Smooth muscle cell (in vitro differentiated cells): ENCODE measurements at regions not wholly inside any gene's neighbourhood (a gene's known extent, or its start where the extent isn't known, plus 50 kb on each side); places are given as distances from the start of the nearest gene placed in this dataset.

ENCODE experiments used
- DNase-seq: peaks from one replicate; lab custom pipeline; 2025; ENCODE audit not compliant: unreplicated experiment; lab: John Stamatoyannopoulos, UW
- H2AFZ ChIP-seq: fragments of 200-600 bp; sonication (generic); 2 replicates; pipeline ENCODE4 v1.6.0; 2016; ENCODE audit warnings: antibody characterized with exemption, low read depth, mild to moderate bottlenecking
- H3F3A ChIP-seq: fragments of 200-600 bp; sonication (generic); 2 replicates; pipeline ENCODE4 v1.6.0; 2017; ENCODE audit warnings: antibody characterized with exemption, low read depth
- H3K27ac ChIP-seq: fragments of 200-600 bp; sonication (generic); 2 replicates; pipeline ENCODE4 v1.5.1; 2016; ENCODE audit warnings: low read depth, mild to moderate bottlenecking
- H3K27me3 ChIP-seq: fragments of 200-600 bp; sonication (generic); 2 replicates; pipeline ENCODE4 v1.6.1; 2016; ENCODE audit warnings: low read depth, mild to moderate bottlenecking
- H3K36me3 ChIP-seq: fragments of 200-600 bp; sonication (generic); 2 replicates; pipeline ENCODE4 v1.5.1; 2016; ENCODE audit warnings: low read depth
- H3K4me1 ChIP-seq: fragments of 200-600 bp; sonication (generic); 2 replicates; pipeline ENCODE4 v1.5.1; 2016; ENCODE audit warnings: low read depth
- H3K4me2 ChIP-seq: fragments of 200-600 bp; sonication (generic); 2 replicates; pipeline ENCODE4 v1.6.0; 2016; ENCODE audit warnings: mild to moderate bottlenecking
- H3K4me3 ChIP-seq: fragments of 200-600 bp; sonication (generic); 2 replicates; pipeline ENCODE4 v1.5.1; 2016; ENCODE audit warnings: mild to moderate bottlenecking
- H3K79me2 ChIP-seq: fragments of 200-600 bp; sonication (generic); 2 replicates; pipeline ENCODE4 v1.6.0; 2016; ENCODE audit warnings: low read depth, mild to moderate bottlenecking
- H3K9ac ChIP-seq: fragments of 200-600 bp; sonication (generic); 2 replicates; pipeline ENCODE4 v1.6.0; 2016; ENCODE audit warnings: low read depth
- H3K9me3 ChIP-seq: fragments of 200-600 bp; sonication (generic); replicated peaks from 2 replicates; pipeline ENCODE4 v1.5.1; 2016; ENCODE audit warnings: low read depth
- H4K20me1 ChIP-seq: fragments of 200-600 bp; sonication (generic); 2 replicates; pipeline ENCODE4 v1.6.0; 2016; ENCODE audit warnings: low read depth
- WGBS: methylation state at CpG from one replicate; pipeline ENCODE4 v1.1.7; 2016; ENCODE audit warnings: low lambda C conversion rate; 5-methylcytosine and 5-hydroxymethylcytosine counted together
- TF ChIP-seq, protein P1 (sequence below): fragments of 200-600 bp; sonication (generic); IDR thresholded peaks from 2 replicates; pipeline ENCODE4 v1.5.1; 2017; ENCODE audit warnings: borderline replicate concordance, mild to moderate bottlenecking, antibody characterized with exemption; ENCODE audit not compliant: insufficient read depth, poor library complexity, severe bottlenecking

DNA sequence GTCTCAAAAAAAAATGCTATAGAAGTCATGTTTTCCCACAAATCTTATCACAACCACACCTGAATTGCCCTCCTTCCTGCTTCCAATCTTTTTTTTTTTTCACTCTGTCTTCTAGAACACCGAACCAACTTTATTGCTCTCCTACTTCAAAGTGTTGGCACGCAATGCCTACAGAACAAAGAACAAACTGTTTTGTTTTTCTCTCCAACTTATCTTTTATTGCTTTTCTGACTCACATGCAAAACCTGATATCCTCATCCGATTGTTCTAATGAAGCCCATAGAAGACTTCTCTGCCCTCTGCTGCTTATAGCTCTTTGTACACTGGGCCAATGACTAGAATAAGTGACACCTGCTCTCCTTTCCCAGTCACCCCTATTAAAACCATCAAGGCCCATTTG lies 602.8 kb downstream of the EPHA4 start:
- Histone ChIP-seq H3K27ac (no peak overlapping the region), H3K9me3 (no peaks in the 10 kb centered on the region), H3K4me3 (no peak overlapping the region), H3K4me2 (no peak overlapping the region), H3K27me3 (no peaks in the 10 kb centered on the region), H2AFZ (no peak overlapping the region), H3K4me1 (no peaks in the 10 kb centered on the region), H3K79me2 (no peaks in the 10 kb centered on the region), H3F3A (no peaks in the 10 kb centered on the region), H4K20me1 (no peaks in the 10 kb centered on the region), H3K36me3 (no peaks in the 10 kb centered on the region), H3K9ac (no peak overlapping the region)
- DNase-seq = no peak
- 93% methylated on average over 3 of the region's 3 CpGs for WGBS
- TF ChIP-seq, protein P1, sequence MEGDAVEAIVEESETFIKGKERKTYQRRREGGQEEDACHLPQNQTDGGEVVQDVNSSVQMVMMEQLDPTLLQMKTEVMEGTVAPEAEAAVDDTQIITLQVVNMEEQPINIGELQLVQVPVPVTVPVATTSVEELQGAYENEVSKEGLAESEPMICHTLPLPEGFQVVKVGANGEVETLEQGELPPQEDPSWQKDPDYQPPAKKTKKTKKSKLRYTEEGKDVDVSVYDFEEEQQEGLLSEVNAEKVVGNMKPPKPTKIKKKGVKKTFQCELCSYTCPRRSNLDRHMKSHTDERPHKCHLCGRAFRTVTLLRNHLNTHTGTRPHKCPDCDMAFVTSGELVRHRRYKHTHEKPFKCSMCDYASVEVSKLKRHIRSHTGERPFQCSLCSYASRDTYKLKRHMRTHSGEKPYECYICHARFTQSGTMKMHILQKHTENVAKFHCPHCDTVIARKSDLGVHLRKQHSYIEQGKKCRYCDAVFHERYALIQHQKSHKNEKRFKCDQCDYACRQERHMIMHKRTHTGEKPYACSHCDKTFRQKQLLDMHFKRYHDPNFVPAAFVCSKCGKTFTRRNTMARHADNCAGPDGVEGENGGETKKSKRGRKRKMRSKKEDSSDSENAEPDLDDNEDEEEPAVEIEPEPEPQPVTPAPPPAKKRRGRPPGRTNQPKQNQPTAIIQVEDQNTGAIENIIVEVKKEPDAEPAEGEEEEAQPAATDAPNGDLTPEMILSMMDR = no peak

DNA sequence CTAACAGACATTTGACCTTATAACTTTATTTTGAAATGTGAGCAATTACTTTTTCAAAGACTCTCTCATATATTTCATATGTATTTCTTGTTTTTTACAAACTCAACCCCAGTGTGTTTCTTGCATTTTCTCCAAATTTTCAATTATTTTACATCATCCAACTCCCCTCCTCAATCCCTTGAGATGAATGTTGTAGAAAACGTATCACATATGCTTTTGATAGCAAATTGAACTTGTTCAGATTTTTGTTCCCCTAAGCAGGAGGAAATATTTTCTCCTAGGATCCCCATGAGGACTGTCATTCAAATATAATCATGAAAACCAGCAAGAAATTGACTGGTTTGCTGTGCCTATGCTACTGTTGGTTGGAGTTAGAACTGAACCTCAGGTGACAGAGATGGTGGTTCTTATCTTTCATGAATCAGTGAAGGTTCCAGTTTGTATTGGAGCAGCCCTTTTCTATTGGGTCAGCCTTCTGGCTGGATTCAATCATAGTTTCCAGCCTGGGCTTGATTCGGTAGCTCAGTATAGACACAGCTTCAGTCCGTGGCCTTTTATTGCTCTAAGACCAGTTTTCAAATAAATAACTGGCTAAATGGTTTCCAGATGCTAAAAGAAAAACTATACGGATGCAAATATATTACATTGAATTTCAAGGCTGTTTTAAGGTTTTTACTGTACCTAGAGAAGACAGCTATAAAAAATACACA lies 591.0 kb downstream of the EPHA4 start:
- Histone ChIP-seq H4K20me1 (no peaks in the 10 kb centered on the region), H3K4me2 (no peak overlapping the region), H3F3A (no peaks in the 10 kb centered on the region), H3K36me3 (no peaks in the 10 kb centered on the region), H3K27me3 (peaks cover 36% of the 10 kb centered on the region), H3K79me2 (no peaks in the 10 kb centered on the region), H3K4me3 (no peak overlapping the region), H2AFZ (no peak overlapping the region), H3K4me1 (no peaks in the 10 kb centered on the region), H3K9ac (no peak overlapping the region), H3K9me3 (no peaks in the 10 kb centered on the region), H3K27ac (no peak overlapping the region)
- TF ChIP-seq, protein P1 = no peak
- no peak for DNase-seq
- 92% methylated on average over 4 of the region's 4 CpGs for WGBS

DNA sequence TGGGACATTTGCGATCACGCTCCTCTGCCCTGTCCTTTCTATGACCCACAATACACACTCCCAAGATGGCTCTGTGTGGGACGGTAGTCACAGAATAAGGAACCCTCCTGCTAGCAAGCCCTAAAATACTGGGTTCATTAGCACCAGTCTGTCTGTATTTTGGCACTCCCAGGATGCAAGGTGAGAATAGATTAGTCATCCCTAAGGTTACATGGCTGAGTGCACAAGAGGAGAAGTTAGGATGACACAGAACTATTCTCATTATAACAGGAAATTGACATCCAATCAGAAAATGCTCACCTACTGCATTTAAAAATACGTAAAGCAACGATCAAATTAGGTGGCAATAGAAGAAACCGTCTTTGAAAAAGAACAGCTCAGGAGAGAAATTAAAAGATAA lies 590.2 kb downstream of the EPHA4 start:
- WGBS = 89% methylated on average over 6 of the region's 6 CpGs

More for the DNA sequence above, 590.2 kb downstream of the EPHA4 start:
- H3K27ac ChIP-seq = no peak overlapping the region
- H3F3A ChIP-seq = no peaks in the 10 kb centered on the region
- H3K9me3 ChIP-seq = no peaks in the 10 kb centered on the region
- TF ChIP-seq, protein P1 = no peak
- no peak overlapping the region for H3K4me2 ChIP-seq
- H3K27me3 ChIP-seq = peaks cover 33% of the 10 kb centered on the region
- no peaks in the 10 kb centered on the region for H4K20me1 ChIP-seq
- no peaks in the 10 kb centered on the region for H3K79me2 ChIP-seq
- H3K36me3 ChIP-seq = no peaks in the 10 kb centered on the region
- H3K4me1 ChIP-seq = no peaks in the 10 kb centered on the region
- no peak overlapping the region for H3K9ac ChIP-seq
- no peak overlapping the region for H2AFZ ChIP-seq
- no peak for DNase-seq
- no peak overlapping the region for H3K4me3 ChIP-seq
